ENCODE measurements at regions not wholly inside any gene's neighbourhood (a gene's known extent, or its start where the extent isn't known, plus 50 kb on each side); places are given as distances from the start of the nearest gene placed in this dataset.

DNA sequence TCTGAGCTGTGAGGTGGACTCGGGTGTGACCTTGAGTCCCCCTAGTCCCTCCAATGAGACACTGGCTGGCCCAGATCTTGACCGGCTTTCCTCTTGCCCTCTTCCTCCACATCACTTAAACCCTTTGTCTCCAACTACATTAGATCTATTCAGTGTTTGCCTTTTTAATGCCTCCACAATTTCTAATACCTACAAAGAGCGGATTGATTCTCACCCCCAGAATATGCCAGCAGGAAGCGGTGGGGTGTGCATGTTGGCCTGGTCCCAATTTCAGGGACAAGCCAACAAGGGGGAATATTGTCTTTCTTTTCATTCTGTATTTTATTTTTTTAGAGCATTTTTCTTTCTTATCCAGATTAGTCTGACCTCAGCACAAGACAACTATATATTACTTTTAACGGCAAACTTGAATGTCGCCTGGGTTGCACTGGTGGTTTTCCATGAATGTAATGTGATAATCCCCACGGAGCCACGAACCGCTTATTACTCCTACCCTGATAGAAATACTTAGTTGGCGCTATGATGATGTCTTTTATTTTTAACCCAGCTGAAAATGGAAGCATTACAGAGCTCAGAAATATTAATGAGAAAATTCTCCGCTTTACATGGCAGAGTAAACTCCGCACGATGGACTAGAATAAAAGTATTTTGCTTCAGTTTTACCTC lies 68.5 kb upstream of the MYO10 start:
- dilution Hi-C loops (cut with MboI; ENCODE audit: extremely low pct_ligation_motif_present, low sequenced_read_pairs), result no loop called here
- DNase-seq (ENCODE audit: low read depth, low spot score) (no peak), FAIRE-seq (no peak)
- no peak overlapping the region for H3K4me3 ChIP-seq (replicated peaks in 1 of 3; ENCODE audit: insufficient read depth in 1 of 3, low read depth in 1 of 3, low read length in 3 of 3)
- H3K4me1 ChIP-seq (ENCODE audit: control insufficient read depth, extremely low read depth, insufficient read depth, low read length), result peaks cover 24% of the 10 kb centered on the region
- ChIA-PET CTCF (interaction anchor here (1.4 kb wide), 1 partner anchor 81 kb away, joined by 3 read pairs; no protein-coding TSS in a partner anchor), POLR2A (interaction anchor here (0.6 kb wide), 1 partner anchor 10 kb away, joined by 3 read pairs; no protein-coding TSS in a partner anchor)
- no peaks in the 10 kb centered on the region for H3K9me3 ChIP-seq (replicated peaks; ENCODE audit: control insufficient read depth, insufficient read depth, low read length)
- H3K79me2 ChIP-seq (ENCODE audit: control insufficient read depth, insufficient read depth, low read length), result no peaks in the 10 kb centered on the region
- no peak overlapping the region for H3K9ac ChIP-seq (replicated peaks; ENCODE audit: extremely low read depth, insufficient read depth, low read length)
- no peaks in the 10 kb centered on the region for H4K20me1 ChIP-seq (replicated peaks; ENCODE audit: control insufficient read depth, extremely low read depth, insufficient read depth, low read length)
- TF ChIP-seq, protein P1, sequence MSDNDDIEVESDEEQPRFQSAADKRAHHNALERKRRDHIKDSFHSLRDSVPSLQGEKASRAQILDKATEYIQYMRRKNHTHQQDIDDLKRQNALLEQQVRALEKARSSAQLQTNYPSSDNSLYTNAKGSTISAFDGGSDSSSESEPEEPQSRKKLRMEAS (IDR thresholded peaks at IDR 0.05; ENCODE audit: insufficient read depth, insufficient read length), result no peak
- no peak for TF ChIP-seq JUN (IDR thresholded peaks at IDR 0.05; ENCODE audit: borderline replicate concordance, insufficient read depth, insufficient read length, low read depth)
- TF ChIP-seq MYC (IDR thresholded peaks at IDR 0.05; ENCODE audit: low read depth, low read length), result no peak
- TF ChIP-seq, protein P2, sequence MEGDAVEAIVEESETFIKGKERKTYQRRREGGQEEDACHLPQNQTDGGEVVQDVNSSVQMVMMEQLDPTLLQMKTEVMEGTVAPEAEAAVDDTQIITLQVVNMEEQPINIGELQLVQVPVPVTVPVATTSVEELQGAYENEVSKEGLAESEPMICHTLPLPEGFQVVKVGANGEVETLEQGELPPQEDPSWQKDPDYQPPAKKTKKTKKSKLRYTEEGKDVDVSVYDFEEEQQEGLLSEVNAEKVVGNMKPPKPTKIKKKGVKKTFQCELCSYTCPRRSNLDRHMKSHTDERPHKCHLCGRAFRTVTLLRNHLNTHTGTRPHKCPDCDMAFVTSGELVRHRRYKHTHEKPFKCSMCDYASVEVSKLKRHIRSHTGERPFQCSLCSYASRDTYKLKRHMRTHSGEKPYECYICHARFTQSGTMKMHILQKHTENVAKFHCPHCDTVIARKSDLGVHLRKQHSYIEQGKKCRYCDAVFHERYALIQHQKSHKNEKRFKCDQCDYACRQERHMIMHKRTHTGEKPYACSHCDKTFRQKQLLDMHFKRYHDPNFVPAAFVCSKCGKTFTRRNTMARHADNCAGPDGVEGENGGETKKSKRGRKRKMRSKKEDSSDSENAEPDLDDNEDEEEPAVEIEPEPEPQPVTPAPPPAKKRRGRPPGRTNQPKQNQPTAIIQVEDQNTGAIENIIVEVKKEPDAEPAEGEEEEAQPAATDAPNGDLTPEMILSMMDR (IDR thresholded peaks at IDR 0.05; ENCODE audit: extremely low read depth in 1 of 2, insufficient read depth in 1 of 2, low read depth in 1 of 2, low read length in 2 of 2), result no peak
- no peak for TF ChIP-seq FOS (IDR thresholded peaks at IDR 0.05; ENCODE audit: borderline replicate concordance, insufficient read depth, low read length)
- TF ChIP-seq GATA2 (IDR thresholded peaks at IDR 0.05; ENCODE audit: insufficient read depth, insufficient read length, low read depth, low read length), result no peak
- TF ChIP-seq EZH2 (IDR thresholded peaks at IDR 0.05; ENCODE audit: borderline replicate concordance, low read depth, low read length, severe bottlenecking), result no peak
- TF ChIP-seq POLR2A (IDR thresholded peaks at IDR 0.05; ENCODE audit: low read depth, low read length), result no peak
- no peak for TF ChIP-seq POLR2AphosphoS5 (IDR thresholded peaks at IDR 0.05; ENCODE audit: insufficient read depth, low read depth, low read length)
- H3K27ac ChIP-seq (ENCODE audit: insufficient read depth, low read depth, low read length), result no peak overlapping the region
- no peaks in the 10 kb centered on the region for H3K27me3 ChIP-seq (ENCODE audit: control insufficient read depth in 2 of 2, insufficient read depth in 2 of 2, low read length in 2 of 2)
- H2AFZ ChIP-seq (ENCODE audit: low read depth, low read length), result no peak overlapping the region
- H3K4me2 ChIP-seq (ENCODE audit: insufficient read depth, low read length), result no peak overlapping the region
- H3K36me3 ChIP-seq (ENCODE audit: control insufficient read depth in 2 of 2, extremely low read depth in 1 of 2, insufficient read depth in 2 of 2, low read length in 2 of 2), result no peaks in the 10 kb centered on the region
- BruUV-seq (replicated peaks), result no TSS peak
- intact Hi-C loops (cut with micrococcal nuclease), result no loop called here
- H3K9me1 ChIP-seq (replicated peaks; ENCODE audit: control insufficient read depth, extremely low read depth, insufficient read depth, low read length), result no peaks in the 10 kb centered on the region

Measured in endothelial cell of umbilical vein (primary cell).